HCT116 (cell line): ENCODE measurements at regions not wholly inside any gene's neighbourhood (a gene's known extent, or its start where the extent isn't known, plus 50 kb on each side); places are given as distances from the start of the nearest gene placed in this dataset.

Experiments used
- POLR2A ChIP-seq: IDR thresholded peaks from 2 replicates; pipeline ENCODE4 v1.7.0; 2011; ENCODE audit warnings: borderline replicate concordance; ENCODE audit not compliant: insufficient read depth, insufficient read length; ENCODE audit errors: extremely low read depth
- POLR2AphosphoS5 ChIP-seq: IDR thresholded peaks from 2 replicates; pipeline ENCODE4 v1.6.1; 2011; ENCODE audit warnings: mild to moderate bottlenecking, low read depth, low read length, moderate library complexity
- RAD21 ChIP-seq: IDR thresholded peaks from 2 replicates; pipeline ENCODE4 v1.6.1; 2012; ENCODE audit warnings: low read depth, mild to moderate bottlenecking
- ZFX ChIP-seq: fragments of 450-650 bp; IDR thresholded peaks from 2 replicates; pipeline ENCODE4 v1.6.1; 2017
- TF ChIP-seq, protein P1 (sequence below), 3 experiments: fragments of 200-600 bp in 1 of 3; sonication (generic) in 1 of 3; IDR thresholded peaks in 2 of 3; conservative IDR thresholded peaks in 1 of 3; 2 replicates each; pipeline ENCODE4 v1.5.1; 2012 to 2017; ENCODE audit warnings: low read depth in 2 of 3, low read length in 2 of 3, antibody characterized with exemption in 1 of 3, borderline replicate concordance in 1 of 3, control low read depth in 1 of 3, mild to moderate bottlenecking in 1 of 3, mixed read lengths in 1 of 3, mixed run types in 1 of 3, moderate library complexity in 1 of 3; ENCODE audit not compliant: insufficient read depth in 1 of 3

- no peak for TF ChIP-seq ZFX
- TF ChIP-seq, protein P1, sequence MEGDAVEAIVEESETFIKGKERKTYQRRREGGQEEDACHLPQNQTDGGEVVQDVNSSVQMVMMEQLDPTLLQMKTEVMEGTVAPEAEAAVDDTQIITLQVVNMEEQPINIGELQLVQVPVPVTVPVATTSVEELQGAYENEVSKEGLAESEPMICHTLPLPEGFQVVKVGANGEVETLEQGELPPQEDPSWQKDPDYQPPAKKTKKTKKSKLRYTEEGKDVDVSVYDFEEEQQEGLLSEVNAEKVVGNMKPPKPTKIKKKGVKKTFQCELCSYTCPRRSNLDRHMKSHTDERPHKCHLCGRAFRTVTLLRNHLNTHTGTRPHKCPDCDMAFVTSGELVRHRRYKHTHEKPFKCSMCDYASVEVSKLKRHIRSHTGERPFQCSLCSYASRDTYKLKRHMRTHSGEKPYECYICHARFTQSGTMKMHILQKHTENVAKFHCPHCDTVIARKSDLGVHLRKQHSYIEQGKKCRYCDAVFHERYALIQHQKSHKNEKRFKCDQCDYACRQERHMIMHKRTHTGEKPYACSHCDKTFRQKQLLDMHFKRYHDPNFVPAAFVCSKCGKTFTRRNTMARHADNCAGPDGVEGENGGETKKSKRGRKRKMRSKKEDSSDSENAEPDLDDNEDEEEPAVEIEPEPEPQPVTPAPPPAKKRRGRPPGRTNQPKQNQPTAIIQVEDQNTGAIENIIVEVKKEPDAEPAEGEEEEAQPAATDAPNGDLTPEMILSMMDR (IDR thresholded peaks at IDR 0.05 in 2 of 3, conservative IDR thresholded peaks at IDR 0.05 in 1 of 3; ENCODE audit: borderline replicate concordance in 1 of 3, insufficient read depth in 1 of 3, low read depth in 2 of 3, low read length in 2 of 3): no peak
- TF ChIP-seq POLR2AphosphoS5: no peak
- TF ChIP-seq POLR2A: no peak
- TF ChIP-seq RAD21: no peak
These were observed 321.9 kb upstream of the GIMD1 start for GRCh38 chr4:106690487-106690886.
